GM23338 (cell line): ENCODE measurements at regions not wholly inside any gene's neighbourhood (a gene's known extent, or its start where the extent isn't known, plus 50 kb on each side); places are given as distances from the start of the nearest gene placed in this dataset.
"Not testable (repeated sequence)": the region's sequence is repeated elsewhere in the genome, so short reads cannot be mapped to it uniquely, and the experiment has no call there.

Experiments used
- CREB1 ChIP-seq: fragments of 250-450 bp; sonication (Bioruptor Pico); IDR thresholded peaks from 2 replicates; pipeline ENCODE4 v1.5.0; 2020; ENCODE audit warnings: low read depth, mild to moderate bottlenecking, moderate library complexity
- EZH2 ChIP-seq: fragments of 200-600 bp; sonication (generic); IDR thresholded peaks from one replicate; pipeline ENCODE4 v1.8.0; 2017; ENCODE audit warnings: antibody characterized with exemption, mild to moderate bottlenecking, low read depth; ENCODE audit not compliant: unreplicated experiment
- EZH2phosphoT487 ChIP-seq: fragments of 200-600 bp; sonication (generic); IDR thresholded peaks from one replicate; pipeline ENCODE4 v1.8.1; 2018; ENCODE audit warnings: antibody characterized with exemption; ENCODE audit not compliant: unreplicated experiment
- JUNB ChIP-seq: IDR thresholded peaks from one replicate; pipeline ENCODE4 v1.6.1; 2016; ENCODE audit warnings: antibody characterized with exemption; ENCODE audit not compliant: unreplicated experiment
- NANOG ChIP-seq: IDR thresholded peaks from 2 replicates; pipeline ENCODE4 v1.6.1; 2016; ENCODE audit warnings: antibody characterized with exemption, borderline replicate concordance
- POLR2AphosphoS5 ChIP-seq: IDR thresholded peaks from 2 replicates; pipeline ENCODE4 v1.6.1; 2016; ENCODE audit warnings: antibody characterized with exemption, low read depth
- STAT1 ChIP-seq: IDR thresholded peaks from one replicate; pipeline ENCODE4 v1.6.1; 2016; ENCODE audit warnings: antibody characterized with exemption; ENCODE audit not compliant: unreplicated experiment
- ZNF114 ChIP-seq: fragments of 250-450 bp; sonication (Bioruptor Pico); IDR thresholded peaks from 2 replicates; pipeline ENCODE4 v1.5.0; 2020; ENCODE audit warnings: mild to moderate bottlenecking, moderate library complexity
- ZNF331 ChIP-seq: fragments of 250-450 bp; sonication (Bioruptor Pico); IDR thresholded peaks from 2 replicates; pipeline ENCODE4 v1.5.0; 2020; ENCODE audit warnings: low read depth, mild to moderate bottlenecking, moderate library complexity
- TF ChIP-seq, protein P1 (sequence below), 2 experiments: fragments of 200-600 bp in 1 of 2; sonication (generic) in 1 of 2; conservative IDR thresholded peaks; 2 replicates each; pipeline versions ENCODE4 v1.5.1 to v1.6.1; 2016 to 2017; ENCODE audit warnings: antibody characterized with exemption in 2 of 2, low read depth in 2 of 2, mild to moderate bottlenecking in 2 of 2, moderate library complexity in 1 of 2
- TF ChIP-seq, protein P2 (sequence below): IDR thresholded peaks from one replicate; pipeline ENCODE4 v1.6.1; 2018; ENCODE audit warnings: antibody characterized with exemption; ENCODE audit not compliant: unreplicated experiment
- TF ChIP-seq, protein P3 (sequence below): IDR thresholded peaks from 2 replicates; pipeline ENCODE4 v1.6.1; 2016; ENCODE audit warnings: antibody characterized with exemption
- TF ChIP-seq, protein P4 (sequence below): fragments of 250-450 bp; sonication (Bioruptor Pico); IDR thresholded peaks from 2 replicates; pipeline ENCODE4 v1.5.0; 2020; ENCODE audit warnings: mild to moderate bottlenecking, moderate library complexity

DNA sequence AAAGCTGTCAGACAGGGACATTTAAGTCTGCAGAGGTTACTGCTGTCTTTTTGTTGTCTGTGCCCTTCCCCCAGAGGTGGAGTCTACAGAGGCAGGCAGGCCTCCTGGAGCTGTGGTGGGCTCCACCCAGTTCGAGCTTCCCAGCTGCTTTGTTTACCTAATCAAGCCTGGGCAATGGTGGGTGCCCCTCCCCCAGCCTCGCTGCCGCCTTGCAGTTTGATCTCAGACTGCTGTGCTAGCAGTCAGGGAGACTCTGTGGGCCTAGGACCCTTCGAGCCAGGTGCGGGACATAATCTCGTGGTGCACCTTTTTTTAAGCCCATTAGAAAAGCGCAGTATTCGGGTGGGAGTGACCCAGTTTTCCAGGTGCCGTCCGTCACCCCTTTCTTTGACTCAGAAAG, 384.2 kb upstream of the SYNCRIP start:
- TF ChIP-seq, protein P1, sequence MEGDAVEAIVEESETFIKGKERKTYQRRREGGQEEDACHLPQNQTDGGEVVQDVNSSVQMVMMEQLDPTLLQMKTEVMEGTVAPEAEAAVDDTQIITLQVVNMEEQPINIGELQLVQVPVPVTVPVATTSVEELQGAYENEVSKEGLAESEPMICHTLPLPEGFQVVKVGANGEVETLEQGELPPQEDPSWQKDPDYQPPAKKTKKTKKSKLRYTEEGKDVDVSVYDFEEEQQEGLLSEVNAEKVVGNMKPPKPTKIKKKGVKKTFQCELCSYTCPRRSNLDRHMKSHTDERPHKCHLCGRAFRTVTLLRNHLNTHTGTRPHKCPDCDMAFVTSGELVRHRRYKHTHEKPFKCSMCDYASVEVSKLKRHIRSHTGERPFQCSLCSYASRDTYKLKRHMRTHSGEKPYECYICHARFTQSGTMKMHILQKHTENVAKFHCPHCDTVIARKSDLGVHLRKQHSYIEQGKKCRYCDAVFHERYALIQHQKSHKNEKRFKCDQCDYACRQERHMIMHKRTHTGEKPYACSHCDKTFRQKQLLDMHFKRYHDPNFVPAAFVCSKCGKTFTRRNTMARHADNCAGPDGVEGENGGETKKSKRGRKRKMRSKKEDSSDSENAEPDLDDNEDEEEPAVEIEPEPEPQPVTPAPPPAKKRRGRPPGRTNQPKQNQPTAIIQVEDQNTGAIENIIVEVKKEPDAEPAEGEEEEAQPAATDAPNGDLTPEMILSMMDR (conservative IDR thresholded peaks at IDR 0.05; ENCODE audit: low read depth in 2 of 2): not testable (repeated sequence)
- not testable (repeated sequence) for TF ChIP-seq POLR2AphosphoS5; EZH2; EZH2phosphoT487; ZNF331; CREB1 (CRISPR knock-in tag); STAT1; JUNB; ZNF114 (CRISPR knock-in tag); NANOG
- TF ChIP-seq, protein P2, sequence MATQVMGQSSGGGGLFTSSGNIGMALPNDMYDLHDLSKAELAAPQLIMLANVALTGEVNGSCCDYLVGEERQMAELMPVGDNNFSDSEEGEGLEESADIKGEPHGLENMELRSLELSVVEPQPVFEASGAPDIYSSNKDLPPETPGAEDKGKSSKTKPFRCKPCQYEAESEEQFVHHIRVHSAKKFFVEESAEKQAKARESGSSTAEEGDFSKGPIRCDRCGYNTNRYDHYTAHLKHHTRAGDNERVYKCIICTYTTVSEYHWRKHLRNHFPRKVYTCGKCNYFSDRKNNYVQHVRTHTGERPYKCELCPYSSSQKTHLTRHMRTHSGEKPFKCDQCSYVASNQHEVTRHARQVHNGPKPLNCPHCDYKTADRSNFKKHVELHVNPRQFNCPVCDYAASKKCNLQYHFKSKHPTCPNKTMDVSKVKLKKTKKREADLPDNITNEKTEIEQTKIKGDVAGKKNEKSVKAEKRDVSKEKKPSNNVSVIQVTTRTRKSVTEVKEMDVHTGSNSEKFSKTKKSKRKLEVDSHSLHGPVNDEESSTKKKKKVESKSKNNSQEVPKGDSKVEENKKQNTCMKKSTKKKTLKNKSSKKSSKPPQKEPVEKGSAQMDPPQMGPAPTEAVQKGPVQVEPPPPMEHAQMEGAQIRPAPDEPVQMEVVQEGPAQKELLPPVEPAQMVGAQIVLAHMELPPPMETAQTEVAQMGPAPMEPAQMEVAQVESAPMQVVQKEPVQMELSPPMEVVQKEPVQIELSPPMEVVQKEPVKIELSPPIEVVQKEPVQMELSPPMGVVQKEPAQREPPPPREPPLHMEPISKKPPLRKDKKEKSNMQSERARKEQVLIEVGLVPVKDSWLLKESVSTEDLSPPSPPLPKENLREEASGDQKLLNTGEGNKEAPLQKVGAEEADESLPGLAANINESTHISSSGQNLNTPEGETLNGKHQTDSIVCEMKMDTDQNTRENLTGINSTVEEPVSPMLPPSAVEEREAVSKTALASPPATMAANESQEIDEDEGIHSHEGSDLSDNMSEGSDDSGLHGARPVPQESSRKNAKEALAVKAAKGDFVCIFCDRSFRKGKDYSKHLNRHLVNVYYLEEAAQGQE: not testable (repeated sequence)
- TF ChIP-seq, protein P3, sequence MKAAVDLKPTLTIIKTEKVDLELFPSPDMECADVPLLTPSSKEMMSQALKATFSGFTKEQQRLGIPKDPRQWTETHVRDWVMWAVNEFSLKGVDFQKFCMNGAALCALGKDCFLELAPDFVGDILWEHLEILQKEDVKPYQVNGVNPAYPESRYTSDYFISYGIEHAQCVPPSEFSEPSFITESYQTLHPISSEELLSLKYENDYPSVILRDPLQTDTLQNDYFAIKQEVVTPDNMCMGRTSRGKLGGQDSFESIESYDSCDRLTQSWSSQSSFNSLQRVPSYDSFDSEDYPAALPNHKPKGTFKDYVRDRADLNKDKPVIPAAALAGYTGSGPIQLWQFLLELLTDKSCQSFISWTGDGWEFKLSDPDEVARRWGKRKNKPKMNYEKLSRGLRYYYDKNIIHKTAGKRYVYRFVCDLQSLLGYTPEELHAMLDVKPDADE: not testable (repeated sequence)
- TF ChIP-seq, protein P4, sequence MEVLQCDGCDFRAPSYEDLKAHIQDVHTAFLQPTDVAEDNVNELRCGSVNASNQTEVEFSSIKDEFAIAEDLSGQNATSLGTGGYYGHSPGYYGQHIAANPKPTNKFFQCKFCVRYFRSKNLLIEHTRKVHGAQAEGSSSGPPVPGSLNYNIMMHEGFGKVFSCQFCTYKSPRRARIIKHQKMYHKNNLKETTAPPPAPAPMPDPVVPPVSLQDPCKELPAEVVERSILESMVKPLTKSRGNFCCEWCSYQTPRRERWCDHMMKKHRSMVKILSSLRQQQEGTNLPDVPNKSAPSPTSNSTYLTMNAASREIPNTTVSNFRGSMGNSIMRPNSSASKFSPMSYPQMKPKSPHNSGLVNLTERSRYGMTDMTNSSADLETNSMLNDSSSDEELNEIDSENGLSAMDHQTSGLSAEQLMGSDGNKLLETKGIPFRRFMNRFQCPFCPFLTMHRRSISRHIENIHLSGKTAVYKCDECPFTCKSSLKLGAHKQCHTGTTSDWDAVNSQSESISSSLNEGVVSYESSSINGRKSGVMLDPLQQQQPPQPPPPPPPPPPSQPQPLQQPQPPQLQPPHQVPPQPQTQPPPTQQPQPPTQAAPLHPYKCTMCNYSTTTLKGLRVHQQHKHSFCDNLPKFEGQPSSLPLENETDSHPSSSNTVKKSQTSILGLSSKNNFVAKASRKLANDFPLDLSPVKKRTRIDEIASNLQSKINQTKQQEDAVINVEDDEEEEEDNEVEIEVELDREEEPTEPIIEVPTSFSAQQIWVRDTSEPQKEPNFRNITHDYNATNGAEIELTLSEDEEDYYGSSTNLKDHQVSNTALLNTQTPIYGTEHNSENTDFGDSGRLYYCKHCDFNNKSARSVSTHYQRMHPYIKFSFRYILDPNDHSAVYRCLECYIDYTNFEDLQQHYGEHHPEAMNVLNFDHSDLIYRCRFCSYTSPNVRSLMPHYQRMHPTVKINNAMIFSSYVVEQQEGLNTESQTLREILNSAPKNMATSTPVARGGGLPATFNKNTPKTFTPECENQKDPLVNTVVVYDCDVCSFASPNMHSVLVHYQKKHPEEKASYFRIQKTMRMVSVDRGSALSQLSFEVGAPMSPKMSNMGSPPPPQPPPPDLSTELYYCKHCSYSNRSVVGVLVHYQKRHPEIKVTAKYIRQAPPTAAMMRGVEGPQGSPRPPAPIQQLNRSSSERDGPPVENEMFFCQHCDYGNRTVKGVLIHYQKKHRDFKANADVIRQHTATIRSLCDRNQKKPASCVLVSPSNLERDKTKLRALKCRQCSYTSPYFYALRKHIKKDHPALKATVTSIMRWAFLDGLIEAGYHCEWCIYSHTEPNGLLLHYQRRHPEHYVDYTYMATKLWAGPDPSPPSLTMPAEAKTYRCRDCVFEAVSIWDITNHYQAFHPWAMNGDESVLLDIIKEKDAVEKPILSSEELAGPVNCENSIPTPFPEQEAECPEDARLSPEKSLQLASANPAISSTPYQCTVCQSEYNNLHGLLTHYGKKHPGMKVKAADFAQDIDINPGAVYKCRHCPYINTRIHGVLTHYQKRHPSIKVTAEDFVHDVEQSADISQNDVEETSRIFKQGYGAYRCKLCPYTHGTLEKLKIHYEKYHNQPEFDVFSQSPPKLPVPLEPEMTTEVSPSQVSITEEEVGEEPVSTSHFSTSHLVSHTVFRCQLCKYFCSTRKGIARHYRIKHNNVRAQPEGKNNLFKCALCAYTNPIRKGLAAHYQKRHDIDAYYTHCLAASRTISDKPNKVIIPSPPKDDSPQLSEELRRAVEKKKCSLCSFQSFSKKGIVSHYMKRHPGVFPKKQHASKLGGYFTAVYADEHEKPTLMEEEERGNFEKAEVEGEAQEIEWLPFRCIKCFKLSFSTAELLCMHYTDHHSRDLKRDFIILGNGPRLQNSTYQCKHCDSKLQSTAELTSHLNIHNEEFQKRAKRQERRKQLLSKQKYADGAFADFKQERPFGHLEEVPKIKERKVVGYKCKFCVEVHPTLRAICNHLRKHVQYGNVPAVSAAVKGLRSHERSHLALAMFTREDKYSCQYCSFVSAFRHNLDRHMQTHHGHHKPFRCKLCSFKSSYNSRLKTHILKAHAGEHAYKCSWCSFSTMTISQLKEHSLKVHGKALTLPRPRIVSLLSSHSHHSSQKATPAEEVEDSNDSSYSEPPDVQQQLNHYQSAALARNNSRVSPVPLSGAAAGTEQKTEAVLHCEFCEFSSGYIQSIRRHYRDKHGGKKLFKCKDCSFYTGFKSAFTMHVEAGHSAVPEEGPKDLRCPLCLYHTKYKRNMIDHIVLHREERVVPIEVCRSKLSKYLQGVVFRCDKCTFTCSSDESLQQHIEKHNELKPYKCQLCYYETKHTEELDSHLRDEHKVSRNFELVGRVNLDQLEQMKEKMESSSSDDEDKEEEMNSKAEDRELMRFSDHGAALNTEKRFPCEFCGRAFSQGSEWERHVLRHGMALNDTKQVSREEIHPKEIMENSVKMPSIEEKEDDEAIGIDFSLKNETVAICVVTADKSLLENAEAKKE: not testable (repeated sequence)
